CD4-positive, alpha-beta T cell (primary cell): ENCODE measurements at regions not wholly inside any gene's neighbourhood (a gene's known extent, or its start where the extent isn't known, plus 50 kb on each side); places are given as distances from the start of the nearest gene placed in this dataset.

Source experiments
- ATAC-seq: fragments of 200-7000 bp; cut with Tn5 transposase; one replicate; pipeline ENCODE4 v1.10.0; 2022; ENCODE audit warnings: mild to moderate bottlenecking; ENCODE audit not compliant: poor library complexity
- CTCF ChIA-PET: fragments of 350-600 bp; sonication (Branson Sonifier 250); formaldehyde crosslinking; loops from one replicate; lab custom pipeline; 2021; ENCODE audit warnings: antibody characterized with exemption, inconsistent platforms; lab: Charles Lee
- POLR2A ChIA-PET: fragments of 350-600 bp; sonication (Branson Sonifier 250); formaldehyde crosslinking; loops from one replicate; lab custom pipeline; 2021; ENCODE audit warnings: antibody characterized with exemption, inconsistent platforms; lab: Charles Lee
- DNase-seq, 14 experiments: peaks; one replicate each; pipeline ENCODE4 v3.0.0-alpha.2; 2013 to 2020; ENCODE audit warnings: mixed read lengths in 2 of 14
- H3K27ac ChIP-seq, 2 donors: one replicate each; pipeline versions ENCODE4 v1.5.1 to v1.7.0; 2013; ENCODE audit warnings: low read length in 2 of 2, low read depth in 1 of 2, mild to moderate bottlenecking in 1 of 2
- H3K27me3 ChIP-seq, 2 experiments: 1 replicate in 1 of 2; 2 replicates in 1 of 2; pipeline versions ENCODE4 v1.6.1 to v1.7.0; 2013; ENCODE audit warnings: low read length in 2 of 2, control low read depth in 1 of 2, mild to moderate bottlenecking in 1 of 2, moderate library complexity in 1 of 2; ENCODE audit not compliant: insufficient read depth in 2 of 2, control insufficient read depth in 1 of 2
- H3K36me3 ChIP-seq: one replicate; pipeline ENCODE4 v1.6.1; 2013; ENCODE audit warnings: low read length, control low read depth; ENCODE audit not compliant: insufficient read depth
- H3K4me1 ChIP-seq: one replicate; pipeline ENCODE4 v1.6.1; 2013; ENCODE audit warnings: low read length, control low read depth; ENCODE audit not compliant: insufficient read depth
- H3K4me3 ChIP-seq: one replicate; pipeline ENCODE4 v1.5.1; 2013; ENCODE audit warnings: mild to moderate bottlenecking, low read length, moderate library complexity
- H3K9me3 ChIP-seq, 2 experiments: 1 replicate in 1 of 2; 2 replicates in 1 of 2; pipeline versions ENCODE4 v1.6.1 to v1.7.0; 2013; ENCODE audit warnings: low read length in 2 of 2, mild to moderate bottlenecking in 2 of 2, control low read depth in 1 of 2, moderate library complexity in 1 of 2; ENCODE audit not compliant: control insufficient read depth in 1 of 2, insufficient read depth in 1 of 2
- H3K27ac Mint-ChIP-seq: one replicate; pipeline ENCODE4 v1.8.0; 2020; ENCODE audit warnings: mixed read lengths
- H3K27me3 Mint-ChIP-seq: one replicate; pipeline ENCODE4 v1.8.0; 2021; ENCODE audit warnings: mixed read lengths
- H3K36me3 Mint-ChIP-seq: one replicate; pipeline ENCODE4 v1.8.0; 2021; ENCODE audit warnings: low read depth, mixed read lengths
- H3K4me1 Mint-ChIP-seq: one replicate; pipeline ENCODE4 v1.8.0; 2021; ENCODE audit warnings: low read depth, mixed read lengths
- H3K4me3 Mint-ChIP-seq: one replicate; pipeline ENCODE4 v1.8.0; 2020; ENCODE audit warnings: mild to moderate bottlenecking, mixed read lengths
- H3K9me3 Mint-ChIP-seq: one replicate; pipeline ENCODE4 v1.8.0; 2020; ENCODE audit warnings: mixed read lengths
- CTCF ChIP-seq: fragments of 200-600 bp; IDR thresholded peaks from one replicate; pipeline ENCODE4 v1.8.0; 2022; ENCODE audit warnings: antibody characterized with exemption, mild to moderate bottlenecking
- intact Hi-C, 2 experiments: fragments of 100-400 bp; cut with DNase I in 1 of 2; cut with micrococcal nuclease in 1 of 2; formaldehyde crosslinking; loops; one replicate each; pipeline versions ENCODE4 v1.15.1 to v1.9.0; 2023 to 2025; cut with DNase I, micrococcal nuclease

GRCh38 chr18:78912336-78912735 lies 67.3 kb upstream of the SALL3 start:
- Histone ChIP-seq H3K27ac (no peak overlapping the region), H3K4me3 (no peak overlapping the region), H3K36me3 (no peaks in the 10 kb centered on the region), H3K27me3 (peaks cover 0 to 2% of the 10 kb centered on the region in 2 experiments), H3K4me1 (no peaks in the 10 kb centered on the region), H3K9me3 (peaks cover 0 to 10% of the 10 kb centered on the region in 2 experiments)
- H3K4me3 Mint-ChIP-seq = no peak overlapping the region
- H3K27me3 Mint-ChIP-seq = peaks cover 7% of the 10 kb centered on the region
- no peak overlapping the region for H3K27ac Mint-ChIP-seq
- no peaks in the 10 kb centered on the region for H3K36me3 Mint-ChIP-seq
- H3K9me3 Mint-ChIP-seq = peaks cover 2% of the 10 kb centered on the region
- ChIA-PET CTCF (no interaction called here), POLR2A (no interaction called here)
- TF ChIP-seq CTCF = no peak
- intact Hi-C loops = no loop called here
- no peaks in the 10 kb centered on the region for H3K4me1 Mint-ChIP-seq
- DNase-seq (no peak), ATAC-seq (no peak)

- ChIA-PET CTCF (no interaction called here), POLR2A (no interaction called here)
- Histone ChIP-seq H3K9me3 (peaks cover 0 to 10% of the 10 kb centered on the region in 2 experiments), H3K27me3 (peaks cover 0 to 2% of the 10 kb centered on the region in 2 experiments), H3K27ac (no peak overlapping the region), H3K36me3 (no peaks in the 10 kb centered on the region), H3K4me1 (no peaks in the 10 kb centered on the region), H3K4me3 (no peak overlapping the region)
- ATAC-seq (no peak), DNase-seq (no peak)
- Mint-ChIP-seq H3K4me1 (no peaks in the 10 kb centered on the region), H3K4me3 (no peak overlapping the region), H3K36me3 (no peaks in the 10 kb centered on the region), H3K9me3 (peaks cover 3% of the 10 kb centered on the region), H3K27me3 (peaks cover 7% of the 10 kb centered on the region), H3K27ac (no peak overlapping the region)
- intact Hi-C loops = no loop called here
- no peak for TF ChIP-seq CTCF
Measured at GRCh38 chr18:78912844-78913243, 66.8 kb upstream of the SALL3 start.

GRCh38 chr18:78913395-78913794 lies 66.2 kb upstream of the SALL3 start:
- Histone ChIP-seq H3K27ac (no peak overlapping the region), H3K4me1 (no peaks in the 10 kb centered on the region), H3K4me3 (no peak overlapping the region), H3K36me3 (no peaks in the 10 kb centered on the region), H3K27me3 (peaks cover 0 to 2% of the 10 kb centered on the region in 2 experiments), H3K9me3 (peaks cover 0 to 10% of the 10 kb centered on the region in 2 experiments)
- Mint-ChIP-seq H3K4me1 (no peaks in the 10 kb centered on the region), H3K27ac (no peak overlapping the region), H3K9me3 (peaks cover 3% of the 10 kb centered on the region), H3K36me3 (no peaks in the 10 kb centered on the region), H3K4me3 (no peak overlapping the region), H3K27me3 (peaks cover 7% of the 10 kb centered on the region)
- TF ChIP-seq CTCF = no peak
- CTCF ChIA-PET = no interaction called here
- ATAC-seq (no peak), DNase-seq (no peak)
- intact Hi-C loops = no loop called here
- POLR2A ChIA-PET = no interaction called here
